Activated CD4-positive, CD25-positive, alpha-beta regulatory T cell treated with anti-CD3 and anti-CD28 coated beads, Interleukin-2, amount 50 U/mL, for 24 hours (primary cell): ENCODE measurements at regions not wholly inside any gene's neighbourhood (a gene's known extent, or its start where the extent isn't known, plus 50 kb on each side); places are given as distances from the start of the nearest gene placed in this dataset.
"Not testable (repeated sequence)": the region's sequence is repeated elsewhere in the genome, so short reads cannot be mapped to it uniquely, and the experiment has no call there.

ENCODE experiments used
- ATAC-seq, 2 donors: fragments of 150-1000 bp; cut with Tn5 transposase; one replicate each; pipeline ENCODE4 v1.10.0; 2021; ENCODE audit warnings: mild to moderate bottlenecking in 1 of 2, moderate library complexity in 1 of 2

DNA sequence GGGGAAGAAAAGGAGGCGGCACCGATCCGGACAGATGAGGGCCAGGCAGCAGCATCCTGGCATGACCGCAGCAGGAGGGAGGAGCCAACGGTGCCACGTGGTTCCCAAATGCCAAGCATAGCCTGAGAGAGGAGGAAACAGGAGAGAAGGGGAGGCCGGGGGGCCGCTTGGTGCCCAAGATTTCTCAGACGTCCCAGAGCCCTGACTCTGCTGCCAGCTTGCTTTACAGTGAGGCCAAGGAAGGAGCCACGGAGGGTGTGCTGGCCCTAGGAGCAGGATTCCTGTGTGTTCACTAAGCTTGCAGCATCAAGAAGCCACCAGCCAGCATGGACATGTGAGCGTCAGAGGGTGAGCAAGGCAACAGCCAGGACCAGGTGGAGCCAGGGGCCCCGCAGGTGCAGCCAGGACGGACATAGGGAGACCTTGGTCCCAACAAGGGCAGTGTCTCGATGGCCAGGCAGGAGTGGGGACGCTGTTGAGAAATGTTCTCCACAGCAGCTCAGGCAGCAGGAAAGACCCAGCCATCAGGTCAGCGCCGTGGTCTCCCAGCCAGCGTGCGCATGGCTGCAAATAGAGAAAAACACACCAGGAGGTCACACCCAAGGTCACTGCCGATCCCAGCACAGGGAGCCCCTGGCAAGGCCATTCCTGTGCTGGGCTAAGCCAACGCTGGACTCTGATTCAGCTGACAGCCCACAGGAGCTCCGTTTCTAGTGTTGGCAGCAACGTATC is 143.7 kb downstream of the DLL1 start:
- ATAC-seq: no peak

DNA sequence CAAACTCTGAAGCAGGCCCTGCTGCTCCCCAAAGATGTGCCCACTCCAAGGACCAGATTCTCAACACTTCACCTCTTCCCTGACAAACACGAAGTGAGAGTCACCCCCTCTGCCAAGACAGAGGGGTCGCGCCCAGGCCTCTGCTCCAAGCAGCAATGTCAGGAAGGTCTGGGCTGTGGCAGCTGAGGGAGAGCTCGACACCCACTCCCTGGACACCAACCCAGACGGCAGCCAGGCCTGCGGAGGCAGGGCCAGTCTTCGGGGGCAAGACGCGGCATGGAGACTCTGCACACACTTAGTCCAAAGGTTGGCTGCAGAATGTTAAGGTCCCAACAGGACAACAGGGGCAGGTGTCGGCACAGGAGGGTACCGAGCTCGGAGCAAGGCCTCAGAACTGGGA is 144.2 kb downstream of the DLL1 start:
- ATAC-seq: no peak

- ATAC-seq: not testable (repeated sequence)
Measured at GRCh38 chr6:170146131-170146530, 144.7 kb downstream of the DLL1 start.

GRCh38 chr6:170145716-170146115 is 145.2 kb downstream of the DLL1 start:
- ATAC-seq: not testable (repeated sequence)

GRCh38 chr6:170145272-170145592 is 145.6 kb downstream of the DLL1 start:
- ATAC-seq: no peak

DNA sequence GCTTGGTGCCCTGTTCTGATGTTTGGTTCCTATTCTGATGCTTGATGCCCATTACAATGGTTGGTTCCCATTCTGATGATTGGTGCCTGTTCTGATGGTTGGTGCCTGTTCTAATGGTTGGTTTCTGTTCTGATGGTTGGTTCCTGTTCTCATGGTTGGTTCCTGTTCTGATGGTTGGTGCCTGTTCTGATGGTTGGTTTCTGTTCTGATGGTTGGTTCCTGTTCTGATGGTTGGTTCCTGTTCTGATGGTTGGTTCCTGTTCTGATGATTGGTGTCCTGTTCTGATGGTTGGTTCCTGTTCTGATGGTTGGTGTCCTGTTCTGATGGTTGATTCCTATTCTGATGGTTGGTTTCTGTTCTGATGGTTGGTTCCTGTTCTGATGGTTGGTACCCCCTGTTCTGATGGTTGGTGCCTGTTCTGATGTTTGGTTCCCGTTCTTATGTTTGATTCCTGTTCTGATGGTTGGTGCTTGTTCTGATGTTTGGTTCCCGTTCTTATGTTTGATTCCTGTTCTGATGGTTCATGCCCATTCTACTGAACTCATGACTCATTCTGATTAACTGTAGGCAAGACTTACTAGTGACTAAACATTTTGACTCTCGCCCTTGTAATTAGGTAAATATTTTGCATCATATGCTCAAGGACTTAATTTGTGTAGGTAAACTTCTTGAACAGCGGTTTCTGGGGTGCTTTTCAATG is 146.2 kb downstream of the DLL1 start:
- ATAC-seq: no peak

- no peak for ATAC-seq
Measured at GRCh38 chr6:170143401-170144150, 147.3 kb downstream of the DLL1 start.

GRCh38 chr6:170142559-170142958 is 148.3 kb downstream of the DLL1 start:
- no peak for ATAC-seq

- not testable (repeated sequence) for ATAC-seq
Measured at GRCh38 chr6:170141061-170141460, 149.8 kb downstream of the DLL1 start.

DNA sequence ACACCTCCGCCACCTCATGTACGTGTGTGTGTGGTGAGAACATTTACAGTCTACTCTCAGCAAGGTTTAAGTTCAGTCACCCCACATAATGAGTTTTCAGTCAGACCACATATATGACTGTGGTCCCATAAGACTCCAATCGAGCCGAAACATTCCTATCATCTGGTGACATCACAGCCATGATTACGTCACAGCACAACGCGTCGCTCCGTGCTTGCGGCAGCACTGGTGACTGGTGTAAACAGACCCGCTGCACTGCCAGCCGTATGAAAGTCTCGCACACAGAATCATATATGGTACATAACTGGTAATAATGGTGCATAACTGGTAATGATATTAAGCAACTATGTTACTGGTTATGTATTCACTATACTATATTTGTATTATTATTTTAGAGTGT is 150.7 kb downstream of the DLL1 start:
- ATAC-seq: no peak

GRCh38 chr6:170139531-170139930 is 151.3 kb downstream of the DLL1 start:
- ATAC-seq: no peak

DNA sequence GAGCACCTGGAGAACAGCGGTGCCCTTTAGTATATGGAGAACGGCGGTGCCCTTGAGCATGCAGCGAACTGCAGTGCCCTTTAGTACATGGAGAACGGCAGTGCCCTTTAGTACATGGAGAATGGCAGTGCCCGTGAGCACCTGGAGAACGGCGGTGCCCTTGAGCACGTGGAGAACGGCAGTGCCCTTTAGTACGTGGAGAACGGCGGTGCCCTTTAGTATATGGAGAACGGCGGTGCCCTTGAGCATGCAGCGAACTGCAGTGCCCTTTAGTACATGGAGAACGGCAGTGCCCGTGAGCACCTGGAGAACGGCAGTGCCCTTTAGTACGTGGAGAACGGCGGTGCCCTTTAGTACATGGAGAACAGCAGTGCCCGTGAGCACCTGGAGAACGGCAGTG is 151.8 kb downstream of the DLL1 start:
- ATAC-seq: not testable (repeated sequence)

DNA sequence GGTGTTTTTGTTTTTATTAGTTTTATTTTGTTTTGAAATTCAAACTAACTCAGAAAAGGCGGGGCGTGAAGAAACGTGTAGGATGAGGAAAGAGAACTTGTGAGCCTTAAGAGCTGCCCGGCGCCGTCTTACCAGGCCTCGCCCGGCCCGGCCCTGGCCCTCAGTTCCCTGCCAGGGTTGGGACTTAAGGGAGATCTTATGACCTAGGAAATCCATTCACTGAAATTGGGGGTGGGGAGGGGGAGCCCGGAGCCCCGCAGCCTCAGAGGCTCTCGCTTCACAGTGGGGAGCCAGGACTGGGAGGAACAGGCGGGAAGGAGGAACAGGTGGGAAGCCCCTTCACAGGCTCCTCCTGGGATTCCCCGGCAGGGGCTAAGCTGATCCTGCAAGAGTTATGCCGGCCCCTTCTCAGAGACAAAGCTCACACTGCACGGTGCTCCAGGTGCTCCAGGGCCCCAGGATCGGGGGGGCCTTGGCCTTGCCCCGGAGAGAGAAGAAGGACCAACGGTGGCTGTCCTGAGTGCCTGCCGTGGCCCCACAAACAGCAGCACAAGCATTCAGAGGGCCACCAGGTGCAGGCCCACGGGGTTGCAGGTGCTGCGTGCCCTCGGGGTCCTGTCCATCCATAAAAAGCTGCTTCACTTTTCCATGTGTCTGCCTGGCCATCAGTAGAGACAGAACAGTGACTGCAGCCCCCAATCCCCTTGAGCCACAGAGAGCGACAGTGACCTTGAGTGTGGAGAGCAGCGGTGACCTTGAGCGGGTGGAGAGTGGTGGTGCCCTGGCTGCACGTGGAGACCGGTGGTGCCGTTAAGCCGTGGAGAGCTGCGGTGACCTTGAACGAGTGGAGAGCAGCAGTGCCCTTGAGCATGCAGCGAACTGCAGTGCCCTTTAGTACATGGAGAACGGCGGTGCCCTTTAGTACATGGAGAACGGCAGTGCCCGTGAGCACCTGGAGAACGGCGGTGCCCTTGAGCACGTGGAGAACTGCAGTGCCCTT is 152.7 kb downstream of the DLL1 start:
- no peak for ATAC-seq

DNA sequence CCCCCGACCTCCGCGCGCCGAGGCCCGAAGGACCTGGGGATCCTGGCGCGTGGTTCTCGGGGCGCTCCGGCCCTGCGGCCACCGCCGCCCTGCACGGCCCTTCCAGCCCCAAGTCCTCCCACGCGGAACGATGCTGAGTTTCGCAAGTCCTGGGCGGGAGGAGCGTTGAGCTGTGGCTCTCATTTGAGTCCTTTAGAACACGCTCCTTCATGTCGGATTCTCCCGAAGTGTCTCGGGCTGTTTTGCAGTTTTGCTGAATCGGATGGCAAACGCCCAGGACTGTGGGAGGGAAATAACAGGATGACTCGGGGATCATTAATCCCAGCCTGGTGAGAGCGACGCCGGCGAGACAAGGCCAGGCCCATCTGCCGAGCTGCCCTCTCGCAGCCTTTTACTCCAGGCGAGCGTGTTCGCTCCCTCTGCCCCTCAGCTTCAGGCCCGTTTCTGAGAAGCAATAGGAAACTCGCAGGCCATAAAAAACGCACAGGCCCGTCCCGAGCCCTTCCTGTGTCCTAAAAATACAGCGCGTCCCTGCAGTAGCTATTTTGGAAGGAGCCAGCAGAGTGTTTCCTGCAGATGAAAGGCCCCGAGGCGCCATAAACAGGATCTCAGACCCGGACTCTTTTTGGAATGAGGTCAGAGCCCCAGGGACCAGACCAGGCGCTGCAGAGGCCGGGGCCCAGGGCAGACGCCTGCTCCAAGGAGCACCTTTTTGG is 153.5 kb downstream of the DLL1 start:
- ATAC-seq: no peak

- no peak for ATAC-seq
Measured at GRCh38 chr6:170136541-170137175, 154.2 kb downstream of the DLL1 start.

DNA sequence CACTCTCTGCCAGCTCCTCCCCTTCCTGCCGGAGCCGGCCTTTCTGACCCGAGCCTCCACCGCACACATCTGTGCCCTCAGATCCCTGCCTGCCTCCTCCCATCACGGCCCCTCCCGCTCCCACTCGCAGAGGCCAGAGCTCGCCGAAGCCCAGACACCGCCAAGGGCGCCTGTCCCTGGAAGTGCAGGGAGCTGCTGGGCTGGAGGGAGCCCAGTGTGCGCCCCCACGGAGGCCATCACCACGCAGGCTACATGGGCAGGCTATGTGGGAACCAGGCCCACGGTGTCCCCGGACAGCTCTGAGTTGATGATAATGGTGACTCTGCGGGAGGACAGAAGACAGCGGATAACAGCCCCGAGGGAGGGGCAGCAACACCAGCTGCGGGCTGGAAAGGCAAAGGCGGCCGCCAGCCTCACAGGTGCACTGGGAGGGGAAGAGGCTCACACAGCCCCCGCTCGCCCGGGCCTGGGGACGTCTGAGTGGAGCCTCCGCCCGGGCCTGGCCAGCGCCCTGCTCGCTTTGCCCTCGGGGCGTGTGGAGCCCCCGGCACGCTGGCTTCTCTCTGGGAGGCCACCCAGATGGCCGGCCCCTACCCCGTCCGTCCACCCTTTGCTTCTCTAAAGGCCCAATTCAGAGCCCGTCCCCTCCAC is 154.9 kb downstream of the DLL1 start:
- ATAC-seq: no peak

- ATAC-seq: no peak
Measured at GRCh38 chr6:170135461-170135820, 155.4 kb downstream of the DLL1 start.

DNA sequence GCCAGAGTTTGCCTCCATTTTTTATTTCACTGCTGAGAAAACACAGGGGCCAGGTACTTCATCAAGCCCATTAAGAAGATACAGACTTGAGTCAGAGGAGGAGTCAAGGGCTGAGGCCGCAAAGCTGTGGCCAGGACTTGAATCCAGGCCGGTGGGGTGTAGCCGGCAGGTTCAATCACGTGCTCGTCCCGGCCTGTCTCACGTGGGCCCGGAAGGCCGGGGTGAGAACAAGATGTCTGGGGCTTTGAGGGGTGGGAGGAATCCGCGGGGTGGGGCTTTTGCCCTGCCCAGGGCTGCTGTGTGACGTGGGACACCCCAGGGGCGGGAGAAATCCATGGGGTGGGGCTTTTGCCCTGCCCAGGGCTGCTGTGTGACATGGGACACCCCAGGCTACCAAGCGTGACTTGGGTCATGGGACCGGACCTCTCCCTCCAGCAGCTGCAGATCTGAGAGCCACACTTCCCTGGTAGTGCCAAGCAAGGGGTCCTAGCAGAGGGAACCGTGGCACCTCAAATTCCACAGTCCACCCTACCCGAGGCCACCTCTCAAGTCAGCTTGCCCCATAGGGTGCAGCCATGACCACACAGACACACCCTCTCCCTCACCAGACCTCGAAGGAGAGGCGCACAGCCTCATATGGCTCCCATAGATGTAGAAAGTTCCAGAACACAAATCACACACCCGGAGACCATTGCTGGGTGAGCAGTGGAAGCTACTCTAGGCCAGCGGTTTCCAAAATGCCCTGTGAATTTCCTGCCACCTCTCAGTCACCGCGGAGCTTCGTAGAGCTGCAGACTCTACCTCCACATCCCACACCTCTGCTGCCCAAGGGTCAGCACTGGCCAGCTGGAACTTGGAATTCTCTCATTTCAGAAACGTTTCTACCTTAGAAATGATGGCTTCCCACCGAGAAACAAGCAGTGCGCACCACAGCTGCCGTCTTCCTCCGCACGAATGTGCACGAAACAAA is 156.1 kb downstream of the DLL1 start:
- no peak for ATAC-seq

GRCh38 chr6:170134031-170134470 is 156.8 kb downstream of the DLL1 start:
- no peak for ATAC-seq

GRCh38 chr6:170132561-170132991 is 158.3 kb downstream of the DLL1 start:
- no peak for ATAC-seq
